CD4-positive, alpha-beta T cell (primary cell): ENCODE measurements at regions not wholly inside any gene's neighbourhood (a gene's known extent, or its start where the extent isn't known, plus 50 kb on each side); places are given as distances from the start of the nearest gene placed in this dataset.

Source experiments
- ATAC-seq: fragments of 200-7000 bp; cut with Tn5 transposase; one replicate; pipeline ENCODE4 v1.10.0; 2022; ENCODE audit warnings: mild to moderate bottlenecking; ENCODE audit not compliant: poor library complexity
- CTCF ChIA-PET: fragments of 350-600 bp; sonication (Branson Sonifier 250); formaldehyde crosslinking; loops from one replicate; lab custom pipeline; 2021; ENCODE audit warnings: antibody characterized with exemption, inconsistent platforms; lab: Charles Lee
- POLR2A ChIA-PET: fragments of 350-600 bp; sonication (Branson Sonifier 250); formaldehyde crosslinking; loops from one replicate; lab custom pipeline; 2021; ENCODE audit warnings: antibody characterized with exemption, inconsistent platforms; lab: Charles Lee
- DNase-seq, 14 experiments: peaks; one replicate each; pipeline ENCODE4 v3.0.0-alpha.2; 2013 to 2020; ENCODE audit warnings: mixed read lengths in 2 of 14
- H3K27ac ChIP-seq, 2 donors: one replicate each; pipeline versions ENCODE4 v1.5.1 to v1.7.0; 2013; ENCODE audit warnings: low read length in 2 of 2, low read depth in 1 of 2, mild to moderate bottlenecking in 1 of 2
- H3K27me3 ChIP-seq, 2 experiments: 1 replicate in 1 of 2; 2 replicates in 1 of 2; pipeline versions ENCODE4 v1.6.1 to v1.7.0; 2013; ENCODE audit warnings: low read length in 2 of 2, control low read depth in 1 of 2, mild to moderate bottlenecking in 1 of 2, moderate library complexity in 1 of 2; ENCODE audit not compliant: insufficient read depth in 2 of 2, control insufficient read depth in 1 of 2
- H3K36me3 ChIP-seq: one replicate; pipeline ENCODE4 v1.6.1; 2013; ENCODE audit warnings: low read length, control low read depth; ENCODE audit not compliant: insufficient read depth
- H3K4me1 ChIP-seq: one replicate; pipeline ENCODE4 v1.6.1; 2013; ENCODE audit warnings: low read length, control low read depth; ENCODE audit not compliant: insufficient read depth
- H3K4me3 ChIP-seq: one replicate; pipeline ENCODE4 v1.5.1; 2013; ENCODE audit warnings: mild to moderate bottlenecking, low read length, moderate library complexity
- H3K9me3 ChIP-seq, 2 experiments: 1 replicate in 1 of 2; 2 replicates in 1 of 2; pipeline versions ENCODE4 v1.6.1 to v1.7.0; 2013; ENCODE audit warnings: low read length in 2 of 2, mild to moderate bottlenecking in 2 of 2, control low read depth in 1 of 2, moderate library complexity in 1 of 2; ENCODE audit not compliant: control insufficient read depth in 1 of 2, insufficient read depth in 1 of 2
- H3K27ac Mint-ChIP-seq: one replicate; pipeline ENCODE4 v1.8.0; 2020; ENCODE audit warnings: mixed read lengths
- H3K27me3 Mint-ChIP-seq: one replicate; pipeline ENCODE4 v1.8.0; 2021; ENCODE audit warnings: mixed read lengths
- H3K36me3 Mint-ChIP-seq: one replicate; pipeline ENCODE4 v1.8.0; 2021; ENCODE audit warnings: low read depth, mixed read lengths
- H3K4me1 Mint-ChIP-seq: one replicate; pipeline ENCODE4 v1.8.0; 2021; ENCODE audit warnings: low read depth, mixed read lengths
- H3K4me3 Mint-ChIP-seq: one replicate; pipeline ENCODE4 v1.8.0; 2020; ENCODE audit warnings: mild to moderate bottlenecking, mixed read lengths
- H3K9me3 Mint-ChIP-seq: one replicate; pipeline ENCODE4 v1.8.0; 2020; ENCODE audit warnings: mixed read lengths
- CTCF ChIP-seq: fragments of 200-600 bp; IDR thresholded peaks from one replicate; pipeline ENCODE4 v1.8.0; 2022; ENCODE audit warnings: antibody characterized with exemption, mild to moderate bottlenecking
- intact Hi-C, 2 experiments: fragments of 100-400 bp; cut with DNase I in 1 of 2; cut with micrococcal nuclease in 1 of 2; formaldehyde crosslinking; loops; one replicate each; pipeline versions ENCODE4 v1.15.1 to v1.9.0; 2023 to 2025; cut with DNase I, micrococcal nuclease

- H3K27ac ChIP-seq, result no peak overlapping the region
- no peaks in the 10 kb centered on the region for H3K36me3 Mint-ChIP-seq
- ATAC-seq (no peak), DNase-seq (no peak)
- H3K4me3 ChIP-seq, result no peak overlapping the region
- H3K27ac Mint-ChIP-seq, result no peak overlapping the region
- intact Hi-C loops, result no loop called here
- ChIA-PET POLR2A (no interaction called here), CTCF (no interaction called here)
- no peaks in the 10 kb centered on the region for H3K9me3 Mint-ChIP-seq
- H3K9me3 ChIP-seq, result no peaks in the 10 kb centered on the region
- H3K4me1 Mint-ChIP-seq, result peaks cover 13% of the 10 kb centered on the region
- no peaks in the 10 kb centered on the region for H3K4me1 ChIP-seq
- TF ChIP-seq CTCF, result no peak
- peaks cover 7% of the 10 kb centered on the region for H3K27me3 Mint-ChIP-seq
- peaks cover 0 to 8% of the 10 kb centered on the region in 2 experiments for H3K27me3 ChIP-seq
- H3K4me3 Mint-ChIP-seq, result no peak overlapping the region
- H3K36me3 ChIP-seq, result no peaks in the 10 kb centered on the region
These were observed 523.1 kb upstream of the TGFBR2 start for GRCh38 chr3:30083315-30083714.

- no peak overlapping the region for H3K4me3 Mint-ChIP-seq
- H3K36me3 ChIP-seq, result no peaks in the 10 kb centered on the region
These were observed 522.1 kb upstream of the TGFBR2 start for GRCh38 chr3:30084316-30084715.

GRCh38 chr3:30084971-30085403 lies 521.4 kb upstream of the TGFBR2 start:
- H3K4me3 ChIP-seq, result no peak overlapping the region
- no peaks in the 10 kb centered on the region for H3K36me3 Mint-ChIP-seq
- H3K4me1 ChIP-seq, result no peaks in the 10 kb centered on the region
- peaks cover 13% of the 10 kb centered on the region for H3K4me1 Mint-ChIP-seq
- no peak overlapping the region for H3K27ac ChIP-seq
- peaks cover 7% of the 10 kb centered on the region for H3K27me3 Mint-ChIP-seq
- peaks cover 0 to 8% of the 10 kb centered on the region in 2 experiments for H3K27me3 ChIP-seq
- H3K9me3 Mint-ChIP-seq, result no peaks in the 10 kb centered on the region
- CTCF ChIA-PET, result interaction anchor here (0.6 kb wide), 2 partner anchors 147 to 1847 kb away, joined by 3 to 4 read pairs; no protein-coding TSS in a partner anchor
- POLR2A ChIA-PET, result no interaction called here
- intact Hi-C loops, result no loop called here
- ATAC-seq (no peak), DNase-seq (no peak)
- no peaks in the 10 kb centered on the region for H3K9me3 ChIP-seq
- H3K36me3 ChIP-seq, result no peaks in the 10 kb centered on the region
- no peak overlapping the region for H3K27ac Mint-ChIP-seq
- TF ChIP-seq CTCF, result no peak
- H3K4me3 Mint-ChIP-seq, result no peak overlapping the region

More at GRCh38 chr3:30084316-30084715, 522.1 kb upstream of the TGFBR2 start:
- Histone ChIP-seq H3K27ac (no peak overlapping the region), H3K9me3 (no peaks in the 10 kb centered on the region), H3K27me3 (peaks cover 0 to 8% of the 10 kb centered on the region in 2 experiments), H3K4me1 (no peaks in the 10 kb centered on the region), H3K4me3 (no peak overlapping the region)
- ATAC-seq (no peak), DNase-seq (no peak)
- Mint-ChIP-seq H3K9me3 (no peaks in the 10 kb centered on the region), H3K36me3 (no peaks in the 10 kb centered on the region), H3K27me3 (peaks cover 7% of the 10 kb centered on the region), H3K4me1 (peaks cover 13% of the 10 kb centered on the region), H3K27ac (no peak overlapping the region)
- no peak for TF ChIP-seq CTCF
- intact Hi-C loops, result no loop called here
- CTCF ChIA-PET, result interaction anchor here (0.6 kb wide), 3 partner anchors 146 to 1847 kb away, joined by 3 to 4 read pairs (median 3); no protein-coding TSS in a partner anchor
- POLR2A ChIA-PET, result no interaction called here
